ENCODE measurements at regions not wholly inside any gene's neighbourhood (a gene's known extent, or its start where the extent isn't known, plus 50 kb on each side); places are given as distances from the start of the nearest gene placed in this dataset.

DNA sequence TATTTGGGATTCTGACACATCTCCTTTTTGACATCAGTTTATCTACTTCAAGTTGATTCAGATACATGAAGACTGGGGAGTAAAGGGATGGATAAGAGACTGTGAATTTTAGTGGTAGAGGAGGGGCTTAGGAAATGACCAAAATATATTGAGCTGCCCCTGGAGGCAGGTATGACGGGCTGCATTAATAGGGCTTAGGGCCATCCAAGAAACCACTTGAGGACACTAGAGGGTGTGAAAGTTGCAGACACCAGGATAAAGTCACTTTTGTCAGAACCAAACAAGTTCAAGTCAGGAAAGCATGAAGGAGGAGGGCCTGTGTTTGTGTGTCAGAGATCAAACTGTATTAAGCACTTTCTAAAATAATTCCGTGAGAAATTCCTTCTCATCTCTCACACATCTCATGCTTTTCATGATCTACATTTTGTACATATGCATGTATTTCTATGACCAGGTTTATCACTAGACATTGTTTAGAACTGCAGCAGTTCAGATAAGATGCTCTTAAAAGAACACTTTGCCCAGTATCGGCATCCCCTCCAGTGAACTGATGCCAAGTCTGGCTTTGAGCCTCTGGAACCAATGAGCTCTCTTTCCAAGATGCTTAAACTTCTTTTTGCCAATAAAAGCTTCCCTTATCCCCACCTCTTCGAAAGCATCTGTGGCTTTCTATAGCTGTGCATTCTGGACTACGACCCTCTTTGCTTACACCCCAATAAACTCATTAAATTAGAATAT lies 136.9 kb downstream of the SLC38A1 start:
- intact Hi-C loops (cut with micrococcal nuclease): loop anchor here (10.0 kb wide), 1 partner anchor 203 kb away; no protein-coding TSS in a partner anchor

DNA sequence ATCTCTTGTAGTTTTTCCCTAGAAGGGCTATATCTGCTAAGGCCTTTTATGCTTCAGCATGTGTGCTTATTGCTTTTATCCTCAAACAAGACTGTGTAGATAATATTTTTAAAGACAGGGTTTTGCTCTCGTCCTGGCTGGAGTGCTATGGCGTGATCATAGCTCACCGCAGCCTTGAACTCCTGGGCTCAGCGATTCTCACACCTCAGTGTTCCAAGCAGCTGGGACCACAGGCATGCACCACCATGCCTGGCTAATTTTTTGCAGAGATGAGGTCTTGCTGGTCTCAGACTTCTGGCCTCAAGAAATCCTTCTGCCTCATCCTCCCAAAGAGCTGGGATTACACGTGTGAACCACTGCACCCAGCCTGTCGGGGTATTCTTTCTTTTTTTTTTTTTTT lies 137.3 kb upstream of the SCAF11 start:
- no TSS peak for BruUV-seq (replicated peaks)
- DNase-seq (ENCODE audit: unreplicated experiment): no peak
- H3K27ac Mint-ChIP-seq (ENCODE audit: low read depth, unreplicated experiment): no peak overlapping the region
- intact Hi-C loops (cut with micrococcal nuclease): loop anchor here (10.0 kb wide), 1 partner anchor 887 kb away; no protein-coding TSS in a partner anchor
- no peaks in the 10 kb centered on the region for H3K9me3 Mint-ChIP-seq (ENCODE audit: unreplicated experiment)
- CTCF ChIA-PET: interaction anchor here (0.6 to 3.4 kb wide), 4 partner anchors 53 to 855 kb away, joined by 3 to 16 read pairs (median 4); no protein-coding TSS in a partner anchor
- no peak overlapping the region for H3K4me3 Mint-ChIP-seq (ENCODE audit: unreplicated experiment)
- H3K36me3 Mint-ChIP-seq (ENCODE audit: insufficient read depth, unreplicated experiment): no peaks in the 10 kb centered on the region
- TF ChIP-seq, protein P1, sequence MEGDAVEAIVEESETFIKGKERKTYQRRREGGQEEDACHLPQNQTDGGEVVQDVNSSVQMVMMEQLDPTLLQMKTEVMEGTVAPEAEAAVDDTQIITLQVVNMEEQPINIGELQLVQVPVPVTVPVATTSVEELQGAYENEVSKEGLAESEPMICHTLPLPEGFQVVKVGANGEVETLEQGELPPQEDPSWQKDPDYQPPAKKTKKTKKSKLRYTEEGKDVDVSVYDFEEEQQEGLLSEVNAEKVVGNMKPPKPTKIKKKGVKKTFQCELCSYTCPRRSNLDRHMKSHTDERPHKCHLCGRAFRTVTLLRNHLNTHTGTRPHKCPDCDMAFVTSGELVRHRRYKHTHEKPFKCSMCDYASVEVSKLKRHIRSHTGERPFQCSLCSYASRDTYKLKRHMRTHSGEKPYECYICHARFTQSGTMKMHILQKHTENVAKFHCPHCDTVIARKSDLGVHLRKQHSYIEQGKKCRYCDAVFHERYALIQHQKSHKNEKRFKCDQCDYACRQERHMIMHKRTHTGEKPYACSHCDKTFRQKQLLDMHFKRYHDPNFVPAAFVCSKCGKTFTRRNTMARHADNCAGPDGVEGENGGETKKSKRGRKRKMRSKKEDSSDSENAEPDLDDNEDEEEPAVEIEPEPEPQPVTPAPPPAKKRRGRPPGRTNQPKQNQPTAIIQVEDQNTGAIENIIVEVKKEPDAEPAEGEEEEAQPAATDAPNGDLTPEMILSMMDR (IDR thresholded peaks at IDR 0.05; ENCODE audit: unreplicated experiment): no peak
- POLR2A ChIA-PET: interaction anchor here (4.6 kb wide), 1 partner anchor 137 kb away, joined by 29 read pairs; the partner anchor contains the start of gene SCAF11
- peaks cover 3% of the 10 kb centered on the region for H3K27me3 Mint-ChIP-seq (ENCODE audit: insufficient read depth, unreplicated experiment)
- H3K4me1 Mint-ChIP-seq (ENCODE audit: insufficient read depth, unreplicated experiment): peaks cover 13% of the 10 kb centered on the region

More for the DNA sequence above, 136.9 kb downstream of the SLC38A1 start:
- TF ChIP-seq, protein P1 (IDR thresholded peaks at IDR 0.05; ENCODE audit: unreplicated experiment): no peak
- no peak overlapping the region for H3K4me3 Mint-ChIP-seq (ENCODE audit: unreplicated experiment)
- H3K9me3 Mint-ChIP-seq (ENCODE audit: unreplicated experiment): no peaks in the 10 kb centered on the region
- CTCF ChIA-PET: interaction anchor here (0.6 to 2.3 kb wide), 7 partner anchors 14 to 852 kb away, joined by 3 to 7 read pairs (median 4); no protein-coding TSS in a partner anchor
- BruUV-seq (replicated peaks): no TSS peak
- DNase-seq (ENCODE audit: unreplicated experiment): no peak
- H3K4me1 Mint-ChIP-seq (ENCODE audit: insufficient read depth, unreplicated experiment): no peaks in the 10 kb centered on the region
- POLR2A ChIA-PET: no interaction called here
- H3K27me3 Mint-ChIP-seq (ENCODE audit: insufficient read depth, unreplicated experiment): no peaks in the 10 kb centered on the region
- H3K27ac Mint-ChIP-seq (ENCODE audit: low read depth, unreplicated experiment): no peak overlapping the region
- no peaks in the 10 kb centered on the region for H3K36me3 Mint-ChIP-seq (ENCODE audit: insufficient read depth, unreplicated experiment)

DNA sequence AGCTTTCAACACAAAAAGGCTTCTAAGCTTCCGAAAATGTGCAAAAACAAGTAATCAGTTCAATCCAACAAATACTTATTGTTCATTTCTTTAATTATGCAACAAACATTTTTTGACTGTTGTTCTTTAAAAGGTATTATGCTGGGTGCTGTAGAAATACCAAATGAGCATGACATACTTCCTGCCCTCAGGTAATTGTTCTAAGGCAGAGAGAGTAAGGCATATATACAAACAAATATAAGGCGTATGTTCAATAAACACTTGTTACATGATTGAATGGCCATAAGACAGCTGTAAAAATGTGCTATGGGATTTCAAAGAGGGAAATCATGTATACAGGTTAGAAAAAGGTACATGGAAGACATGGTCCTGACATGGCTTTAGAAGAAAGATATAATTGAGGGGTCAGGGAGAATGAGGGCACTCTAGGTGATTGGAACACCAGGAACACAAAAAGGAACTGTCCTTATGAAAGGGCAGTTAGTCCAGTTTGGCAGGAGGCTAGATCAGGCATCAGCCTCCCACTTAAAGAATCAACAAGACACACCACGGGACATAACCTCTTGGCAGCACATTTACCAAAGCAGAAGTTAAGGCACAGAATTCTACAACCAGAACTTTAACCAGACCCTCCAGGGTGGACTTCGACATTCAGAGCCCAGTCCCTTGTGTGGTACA lies 135.8 kb upstream of the SCAF11 start:
- TF ChIP-seq, protein P1 (IDR thresholded peaks at IDR 0.05; ENCODE audit: unreplicated experiment): no peak
- Mint-ChIP-seq H3K27me3 (ENCODE audit: insufficient read depth, unreplicated experiment) (peaks cover 16% of the 10 kb centered on the region), H3K4me1 (ENCODE audit: insufficient read depth, unreplicated experiment) (peaks cover 13% of the 10 kb centered on the region), H3K36me3 (ENCODE audit: insufficient read depth, unreplicated experiment) (no peaks in the 10 kb centered on the region), H3K9me3 (ENCODE audit: unreplicated experiment) (no peaks in the 10 kb centered on the region), H3K4me3 (ENCODE audit: unreplicated experiment) (no peak overlapping the region), H3K27ac (ENCODE audit: low read depth, unreplicated experiment) (no peak overlapping the region)
- ChIA-PET CTCF (interaction anchor here (0.6 to 3.9 kb wide), 32 partner anchors 9 to 894 kb away, joined by 3 to 37 read pairs (median 4); partner anchors contain the start of genes SCAF11 and SLC38A1), POLR2A (interaction anchor here (0.5 to 4.6 kb wide), 16 partner anchors 11 to 811 kb away, joined by 3 to 29 read pairs (median 4); partner anchors contain the start of genes SCAF11 and SLC38A1)
- no TSS peak for BruUV-seq (replicated peaks)
- DNase-seq (ENCODE audit: unreplicated experiment): no peak
- intact Hi-C loops (cut with micrococcal nuclease): loop anchor here (10.0 kb wide), 1 partner anchor 889 kb away; no protein-coding TSS in a partner anchor

Measured in MCF 10A (cell line).